Sigmoid colon (tissue), 6 donors: ENCODE measurements at regions not wholly inside any gene's neighbourhood (a gene's known extent, or its start where the extent isn't known, plus 50 kb on each side); places are given as distances from the start of the nearest gene placed in this dataset.
"Not testable (repeated sequence)": the region's sequence is repeated elsewhere in the genome, so short reads cannot be mapped to it uniquely, and the experiment has no call there.

Experiments
- DNase-seq: peaks from one replicate; pipeline ENCODE4 v3.0.0-alpha.2; 2019
- H3K27ac ChIP-seq, 4 donors: fragments of 200-600 bp; sonication (generic); one replicate each; pipeline ENCODE4 v1.5.1; 2016 to 2019; ENCODE audit warnings: mild to moderate bottlenecking in 1 of 4
- H3K27me3 ChIP-seq, 3 donors: fragments of 200-600 bp; sonication (generic); one replicate each; pipeline ENCODE4 v1.5.1; 2019; ENCODE audit warnings: mild to moderate bottlenecking in 1 of 3
- H3K36me3 ChIP-seq, 4 donors: fragments of 200-600 bp; sonication (generic); one replicate each; pipeline ENCODE4 v1.5.1; 2016 to 2019
- H3K4me1 ChIP-seq, 4 donors: fragments of 200-600 bp; sonication (generic); one replicate each; pipeline ENCODE4 v1.5.1; 2017 to 2019
- H3K4me3 ChIP-seq, 4 donors: fragments of 200-600 bp; sonication (generic); one replicate each; pipeline ENCODE4 v1.5.1; 2017 to 2019; ENCODE audit warnings: mild to moderate bottlenecking in 2 of 4, moderate library complexity in 1 of 4
- H3K9me3 ChIP-seq, 4 donors: fragments of 200-600 bp in 3 of 4; sonication (generic) in 3 of 4; one replicate each; pipeline versions ENCODE4 v1.5.1 to v1.6.1; 2013 to 2019
- EP300 ChIP-seq, 4 donors: sonication (generic); formaldehyde crosslinking; IDR thresholded peaks; one replicate each; pipeline ENCODE4 v1.6.1; 2017; ENCODE audit warnings: antibody characterized with exemption in 4 of 4
- POLR2A ChIP-seq, 2 donors: fragments of 450-650 bp; IDR thresholded peaks; one replicate each; pipeline ENCODE4 v1.6.1; 2016; ENCODE audit warnings: antibody characterized with exemption in 2 of 2, mild to moderate bottlenecking in 2 of 2, moderate library complexity in 2 of 2
- POLR2AphosphoS5 ChIP-seq, 4 donors: sonication (generic); formaldehyde crosslinking; IDR thresholded peaks; one replicate each; pipeline ENCODE4 v1.6.1; 2017; ENCODE audit warnings: antibody characterized with exemption in 4 of 4
- WGBS, 2 donors: extraction: QIAGEN DNeasy Blood & Tissue Kit; methylation state at CpG; one replicate each; pipeline ENCODE4 v1.1.7; 2013; 5-methylcytosine and 5-hydroxymethylcytosine counted together
- intact Hi-C: fragments of 100-400 bp; cut with DNase I; formaldehyde crosslinking; loops from one replicate; pipeline ENCODE4 v1.15.1; 2023
- TF ChIP-seq, protein P1 (sequence below), 4 experiments: fragments of 450-650 bp in 3 of 4; fragments of 200-600 bp in 1 of 4; IDR thresholded peaks; one replicate each; pipeline ENCODE4 v1.5.1; 2016 to 2019; ENCODE audit warnings: antibody characterized with exemption in 4 of 4, mild to moderate bottlenecking in 3 of 4, moderate library complexity in 2 of 4
- donor health status: healthy with polysubstance abuse.
- donor health status: healthy.

- no peak overlapping the region for H3K27ac ChIP-seq
- intact Hi-C loops: no loop called here
- TF ChIP-seq POLR2A (IDR thresholded peaks at IDR 0.05): no peak
- TF ChIP-seq, protein P1, sequence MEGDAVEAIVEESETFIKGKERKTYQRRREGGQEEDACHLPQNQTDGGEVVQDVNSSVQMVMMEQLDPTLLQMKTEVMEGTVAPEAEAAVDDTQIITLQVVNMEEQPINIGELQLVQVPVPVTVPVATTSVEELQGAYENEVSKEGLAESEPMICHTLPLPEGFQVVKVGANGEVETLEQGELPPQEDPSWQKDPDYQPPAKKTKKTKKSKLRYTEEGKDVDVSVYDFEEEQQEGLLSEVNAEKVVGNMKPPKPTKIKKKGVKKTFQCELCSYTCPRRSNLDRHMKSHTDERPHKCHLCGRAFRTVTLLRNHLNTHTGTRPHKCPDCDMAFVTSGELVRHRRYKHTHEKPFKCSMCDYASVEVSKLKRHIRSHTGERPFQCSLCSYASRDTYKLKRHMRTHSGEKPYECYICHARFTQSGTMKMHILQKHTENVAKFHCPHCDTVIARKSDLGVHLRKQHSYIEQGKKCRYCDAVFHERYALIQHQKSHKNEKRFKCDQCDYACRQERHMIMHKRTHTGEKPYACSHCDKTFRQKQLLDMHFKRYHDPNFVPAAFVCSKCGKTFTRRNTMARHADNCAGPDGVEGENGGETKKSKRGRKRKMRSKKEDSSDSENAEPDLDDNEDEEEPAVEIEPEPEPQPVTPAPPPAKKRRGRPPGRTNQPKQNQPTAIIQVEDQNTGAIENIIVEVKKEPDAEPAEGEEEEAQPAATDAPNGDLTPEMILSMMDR (IDR thresholded peaks at IDR 0.05): no peak
- TF ChIP-seq EP300 (IDR thresholded peaks at IDR 0.05): no peak
- no peak for TF ChIP-seq POLR2AphosphoS5 (IDR thresholded peaks at IDR 0.05)
- H3K36me3 ChIP-seq: no peaks in the 10 kb centered on the region
- H3K4me3 ChIP-seq: no peak overlapping the region
- 79 to 85% methylated on average over 4 of the region's 4 CpGs for WGBS, 2 donors
- no peaks in the 10 kb centered on the region for H3K4me1 ChIP-seq
- no peak for DNase-seq
- no peaks in the 10 kb centered on the region for H3K9me3 ChIP-seq
- no peaks in the 10 kb centered on the region for H3K27me3 ChIP-seq
These were observed 294.9 kb downstream of the GUCY2F start for GRCh38 chrX:109186939-109187338.

- Histone ChIP-seq H3K27ac (no peak overlapping the region), H3K9me3 (no peaks in the 10 kb centered on the region), H3K36me3 (no peaks in the 10 kb centered on the region), H3K4me1 (no peaks in the 10 kb centered on the region), H3K27me3 (no peaks in the 10 kb centered on the region), H3K4me3 (no peak overlapping the region)
- no peak for DNase-seq
- TF ChIP-seq POLR2AphosphoS5 (IDR thresholded peaks at IDR 0.05) (no peak), EP300 (IDR thresholded peaks at IDR 0.05) (no peak), POLR2A (IDR thresholded peaks at IDR 0.05) (no peak)
- TF ChIP-seq, protein P1 (IDR thresholded peaks at IDR 0.05): no peak
- intact Hi-C loops: no loop called here
These were observed 297.3 kb downstream of the GUCY2F start for GRCh38 chrX:109184506-109185139.

- DNase-seq: no peak
- H3K9me3 ChIP-seq: no peaks in the 10 kb centered on the region
- WGBS, 2 donors: 77 to 86% methylated on average over 4 of the region's 4 CpGs
- H3K4me3 ChIP-seq: no peak overlapping the region
- no peaks in the 10 kb centered on the region for H3K4me1 ChIP-seq
- H3K27me3 ChIP-seq: no peaks in the 10 kb centered on the region
- no peaks in the 10 kb centered on the region for H3K36me3 ChIP-seq
- intact Hi-C loops: no loop called here
- H3K27ac ChIP-seq: no peak overlapping the region
- TF ChIP-seq POLR2A (IDR thresholded peaks at IDR 0.05) (no peak), POLR2AphosphoS5 (IDR thresholded peaks at IDR 0.05) (no peak)
- TF ChIP-seq, protein P1 (IDR thresholded peaks at IDR 0.05): no peak
These were observed 309.7 kb downstream of the GUCY2F start for GRCh38 chrX:109172091-109172602.

- no peaks in the 10 kb centered on the region for H3K36me3 ChIP-seq
- no peaks in the 10 kb centered on the region for H3K9me3 ChIP-seq
- no peak for DNase-seq
- no peak overlapping the region for H3K4me3 ChIP-seq
- TF ChIP-seq, protein P1 (IDR thresholded peaks at IDR 0.05): no peak
- no peak for TF ChIP-seq POLR2A (IDR thresholded peaks at IDR 0.05)
- no peak for TF ChIP-seq EP300 (IDR thresholded peaks at IDR 0.05)
- no peaks in the 10 kb centered on the region for H3K27me3 ChIP-seq
- H3K4me1 ChIP-seq: no peaks in the 10 kb centered on the region
- WGBS, 2 donors: 53 to 54% methylated on average over 1 of the region's 1 CpG
- intact Hi-C loops: no loop called here
- H3K27ac ChIP-seq: no peak overlapping the region
These were observed 326.7 kb downstream of the GUCY2F start for GRCh38 chrX:109155161-109155560.

- DNase-seq, H3K27ac ChIP-seq, H3K4me3 ChIP-seq, H3K36me3 ChIP-seq, intact Hi-C loops, H3K27me3 ChIP-seq, H3K9me3 ChIP-seq, H3K4me1 ChIP-seq: not testable (repeated sequence)
- WGBS, 2 donors: 67 to 77% methylated on average over 1 of the region's 1 CpG
These were observed 337.7 kb downstream of the GUCY2F start for GRCh38 chrX:109144173-109144572.
